WTC11 (cell line): ENCODE measurements at regions not wholly inside any gene's neighbourhood (a gene's known extent, or its start where the extent isn't known, plus 50 kb on each side); places are given as distances from the start of the nearest gene placed in this dataset.

ENCODE experiments used
- ATAC-seq: fragments of 200-7000 bp; cut with Tn5 transposase; 2 replicates; pipeline ENCODE4 v1.10.0; 2021; ENCODE audit warnings: mild to moderate bottlenecking, moderate library complexity
- CTCF ChIA-PET: fragments of 300-600 bp; sonication (Branson Sonifier 250); formaldehyde crosslinking; loops from one replicate; lab custom pipeline; 2021; ENCODE audit warnings: antibody characterized with exemption; lab: Charles Lee
- POLR2A ChIA-PET: fragments of 350-600 bp; sonication (Branson Sonifier 250); formaldehyde crosslinking; loops from one replicate; lab custom pipeline; 2021; ENCODE audit warnings: antibody characterized with exemption; lab: Charles Lee
- DNase-seq: peaks from one replicate; pipeline ENCODE4 v3.0.0; 2021; ENCODE audit warnings: low spot score
- H3K27ac Mint-ChIP-seq: 2 replicates; pipeline ENCODE4 v1.8.0; 2021; ENCODE audit warnings: mixed read lengths
- H3K27me3 Mint-ChIP-seq: 2 replicates; pipeline ENCODE4 v1.8.0; 2021; ENCODE audit warnings: low read depth, mild to moderate bottlenecking, moderate library complexity, mixed read lengths
- H3K36me3 Mint-ChIP-seq: 2 replicates; pipeline ENCODE4 v1.8.0; 2021; ENCODE audit warnings: mixed read lengths
- H3K4me1 Mint-ChIP-seq: 2 replicates; pipeline ENCODE4 v1.8.0; 2022; ENCODE audit warnings: mixed read lengths
- H3K4me3 Mint-ChIP-seq: 2 replicates; pipeline ENCODE4 v1.8.0; 2021; ENCODE audit warnings: mild to moderate bottlenecking, moderate library complexity, mixed read lengths
- H3K9me3 Mint-ChIP-seq: 2 replicates; pipeline ENCODE4 v1.8.0; 2021; ENCODE audit warnings: mixed read lengths
- ATF3 ChIP-seq: sonication (generic); formaldehyde crosslinking; conservative IDR thresholded peaks from 2 replicates; pipeline ENCODE4 v1.8.1; 2022; ENCODE audit warnings: mild to moderate bottlenecking, missing genetic modification reagents
- CBFB ChIP-seq: sonication (generic); formaldehyde crosslinking; IDR thresholded peaks from 2 replicates; pipeline ENCODE4 v1.8.1; 2022; ENCODE audit warnings: mild to moderate bottlenecking, low read depth, missing genetic modification reagents
- CREM ChIP-seq: sonication (generic); formaldehyde crosslinking; IDR thresholded peaks from 2 replicates; pipeline ENCODE4 v1.8.1; 2022; ENCODE audit warnings: mild to moderate bottlenecking, missing genetic modification reagents, moderate library complexity
- CTCF ChIP-seq: fragments of 200-600 bp; IDR thresholded peaks from 2 replicates; pipeline ENCODE4 v1.8.0; 2022; ENCODE audit warnings: antibody characterized with exemption
- EMX1 ChIP-seq: fragments of 250-450 bp; sonication (Bioruptor Pico); IDR thresholded peaks from 2 replicates; pipeline ENCODE4 v1.8.0; 2021; ENCODE audit warnings: mild to moderate bottlenecking
- ESRRA ChIP-seq: sonication (generic); formaldehyde crosslinking; IDR thresholded peaks from 2 replicates; pipeline ENCODE4 v1.8.1; 2022; ENCODE audit warnings: mild to moderate bottlenecking, missing genetic modification reagents, borderline replicate concordance
- FOXJ3 ChIP-seq: sonication (generic); formaldehyde crosslinking; IDR thresholded peaks from 2 replicates; pipeline ENCODE4 v1.9.0; 2021; ENCODE audit warnings: missing genetic modification reagents, mild to moderate bottlenecking, borderline replicate concordance
- FOXP4 ChIP-seq: sonication (generic); formaldehyde crosslinking; IDR thresholded peaks from 2 replicates; pipeline ENCODE4 v1.8.0; 2022; ENCODE audit warnings: mild to moderate bottlenecking, missing genetic modification reagents
- GABPB1 ChIP-seq: sonication (generic); formaldehyde crosslinking; IDR thresholded peaks from 2 replicates; pipeline ENCODE4 v1.8.1; 2023; ENCODE audit warnings: mild to moderate bottlenecking, missing genetic modification reagents
- JAZF1 ChIP-seq: fragments of 250-450 bp; sonication (Bioruptor Pico); IDR thresholded peaks from 2 replicates; pipeline ENCODE4 v1.9.0; 2021; ENCODE audit warnings: moderate library complexity, mild to moderate bottlenecking, inconsistent platforms
- MLX ChIP-seq: sonication (generic); formaldehyde crosslinking; IDR thresholded peaks from 2 replicates; pipeline ENCODE4 v1.8.1; 2023; ENCODE audit warnings: mild to moderate bottlenecking, missing genetic modification reagents, moderate library complexity
- NR1H2 ChIP-seq: sonication (generic); formaldehyde crosslinking; IDR thresholded peaks from 2 replicates; pipeline ENCODE4 v1.9.0; 2021; ENCODE audit warnings: mild to moderate bottlenecking, moderate library complexity, missing genetic modification reagents
- NR2C2 ChIP-seq: sonication (generic); formaldehyde crosslinking; IDR thresholded peaks from 2 replicates; pipeline ENCODE4 v1.8.0; 2022; ENCODE audit warnings: mild to moderate bottlenecking, missing genetic modification reagents
- PRDM15 ChIP-seq: sonication (generic); formaldehyde crosslinking; IDR thresholded peaks from 2 replicates; pipeline ENCODE4 v1.8.0; 2022; ENCODE audit warnings: missing genetic modification reagents
- RELA ChIP-seq: sonication (generic); formaldehyde crosslinking; IDR thresholded peaks from 2 replicates; pipeline ENCODE4 v1.8.1; 2022; ENCODE audit warnings: missing genetic modification reagents, mild to moderate bottlenecking, borderline replicate concordance
- SOX15 ChIP-seq: fragments of 250-450 bp; sonication (Bioruptor Pico); IDR thresholded peaks from 2 replicates; pipeline ENCODE4 v1.9.0; 2021; ENCODE audit warnings: mild to moderate bottlenecking
- TEAD1 ChIP-seq: sonication (generic); formaldehyde crosslinking; IDR thresholded peaks from 2 replicates; pipeline ENCODE4 v1.8.0; 2022; ENCODE audit warnings: mild to moderate bottlenecking, missing genetic modification reagents
- ZBTB21 ChIP-seq: sonication (generic); formaldehyde crosslinking; IDR thresholded peaks from 2 replicates; pipeline ENCODE4 v1.8.1; 2023; ENCODE audit warnings: mild to moderate bottlenecking, missing genetic modification reagents, borderline replicate concordance
- ZMAT4 ChIP-seq: fragments of 250-450 bp; sonication (Bioruptor Pico); IDR thresholded peaks from 2 replicates; pipeline ENCODE4 v1.9.0; 2021; ENCODE audit warnings: mild to moderate bottlenecking
- ZNF281 ChIP-seq: sonication (generic); formaldehyde crosslinking; IDR thresholded peaks from 2 replicates; pipeline ENCODE4 v1.8.0; 2023; ENCODE audit warnings: mild to moderate bottlenecking, missing genetic modification reagents

GRCh38 chr20:57899554-57899953 lies 189.7 kb upstream of the PMEPA1 start (continued):
- TF ChIP-seq PRDM15 (CRISPR knock-in tag) (no peak), ZBTB21 (no peak), ZMAT4 (CRISPR knock-in tag) (no peak), ESRRA (CRISPR knock-in tag) (no peak), SOX15 (no peak), JAZF1 (CRISPR knock-in tag) (no peak), MLX (CRISPR knock-in tag) (no peak)

GRCh38 chr20:57898332-57898731 lies 188.5 kb upstream of the PMEPA1 start:
- H3K9me3 Mint-ChIP-seq, result no peaks in the 10 kb centered on the region
- no peak overlapping the region for H3K27ac Mint-ChIP-seq
- H3K36me3 Mint-ChIP-seq, result no peaks in the 10 kb centered on the region
- H3K4me3 Mint-ChIP-seq, result no peak overlapping the region
- ATAC-seq (no peak), DNase-seq (no peak)
- no peaks in the 10 kb centered on the region for H3K27me3 Mint-ChIP-seq
- CTCF ChIA-PET, result no interaction called here
- POLR2A ChIA-PET, result interaction anchor here (0.6 kb wide), 1 partner anchor 254 kb away, joined by 4 read pairs; no protein-coding TSS in a partner anchor
- H3K4me1 Mint-ChIP-seq, result peaks cover 12% of the 10 kb centered on the region
- TF ChIP-seq NR1H2, result no peak
- TF ChIP-seq GABPB1 (CRISPR knock-in tag), result no peak
- TF ChIP-seq EMX1 (CRISPR knock-in tag), result no peak
- no peak for TF ChIP-seq ZNF281 (CRISPR knock-in tag)
- no peak for TF ChIP-seq NR2C2 (CRISPR knock-in tag)

GRCh38 chr20:57897891-57898290 lies 188.1 kb upstream of the PMEPA1 start:
- H3K27me3 Mint-ChIP-seq, result no peaks in the 10 kb centered on the region
- ChIA-PET CTCF (no interaction called here), POLR2A (no interaction called here)
- ATAC-seq (no peak), DNase-seq (no peak)
- H3K27ac Mint-ChIP-seq, result no peak overlapping the region
- H3K4me3 Mint-ChIP-seq, result no peak overlapping the region
- no peaks in the 10 kb centered on the region for H3K36me3 Mint-ChIP-seq
- no peaks in the 10 kb centered on the region for H3K9me3 Mint-ChIP-seq
- peaks cover 12% of the 10 kb centered on the region for H3K4me1 Mint-ChIP-seq
- TF ChIP-seq NR1H2 (no peak), FOXP4 (CRISPR knock-in tag) (no peak), RELA (no peak), CBFB (CRISPR knock-in tag) (no peak), FOXJ3 (CRISPR knock-in tag) (no peak), ZNF281 (CRISPR knock-in tag) (no peak), TEAD1 (CRISPR knock-in tag) (no peak), CTCF (no peak), ATF3 (CRISPR knock-in tag) (no peak), CREM (CRISPR knock-in tag) (no peak)
